SU-DHL-6 (cell line): ENCODE measurements at regions not wholly inside any gene's neighbourhood (a gene's known extent, or its start where the extent isn't known, plus 50 kb on each side); places are given as distances from the start of the nearest gene placed in this dataset.

Experiments
- EZH2phosphoT487 ChIP-seq: fragments of 200-600 bp; sonication (generic), shearing (Covaris generic); conservative IDR thresholded peaks from 2 replicates; pipeline ENCODE4 v1.6.1; 2018; ENCODE audit warnings: mild to moderate bottlenecking, antibody characterized with exemption, low read length, moderate library complexity, mixed read lengths
- TF ChIP-seq, protein P1 (sequence below): fragments of 200-600 bp; sonication (generic); IDR thresholded peaks from one replicate; pipeline ENCODE4 v1.5.1; 2017; ENCODE audit warnings: antibody characterized with exemption, mild to moderate bottlenecking, low read length, moderate library complexity; ENCODE audit not compliant: insufficient read depth, poor library complexity, severe bottlenecking

DNA sequence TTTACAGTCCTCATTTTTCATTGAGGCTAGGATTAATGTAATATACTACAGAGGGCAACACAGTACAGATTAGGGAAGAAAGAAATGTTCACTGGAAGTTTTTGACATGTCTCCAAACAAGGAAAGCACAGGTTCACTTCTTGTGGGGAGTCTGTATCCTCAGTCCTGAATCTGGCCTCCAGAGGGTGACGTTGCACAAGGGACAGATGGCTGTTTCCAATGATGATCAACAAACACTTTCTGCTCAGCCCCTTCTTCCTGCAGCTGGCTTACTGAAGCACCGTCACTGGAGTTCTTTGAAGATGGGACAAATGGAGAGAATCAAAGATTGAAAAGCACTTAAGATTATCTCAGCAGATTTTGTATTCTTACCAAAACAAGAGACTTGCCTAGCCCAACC lies 123.3 kb upstream of the OR4E1 start:
- TF ChIP-seq, protein P1, sequence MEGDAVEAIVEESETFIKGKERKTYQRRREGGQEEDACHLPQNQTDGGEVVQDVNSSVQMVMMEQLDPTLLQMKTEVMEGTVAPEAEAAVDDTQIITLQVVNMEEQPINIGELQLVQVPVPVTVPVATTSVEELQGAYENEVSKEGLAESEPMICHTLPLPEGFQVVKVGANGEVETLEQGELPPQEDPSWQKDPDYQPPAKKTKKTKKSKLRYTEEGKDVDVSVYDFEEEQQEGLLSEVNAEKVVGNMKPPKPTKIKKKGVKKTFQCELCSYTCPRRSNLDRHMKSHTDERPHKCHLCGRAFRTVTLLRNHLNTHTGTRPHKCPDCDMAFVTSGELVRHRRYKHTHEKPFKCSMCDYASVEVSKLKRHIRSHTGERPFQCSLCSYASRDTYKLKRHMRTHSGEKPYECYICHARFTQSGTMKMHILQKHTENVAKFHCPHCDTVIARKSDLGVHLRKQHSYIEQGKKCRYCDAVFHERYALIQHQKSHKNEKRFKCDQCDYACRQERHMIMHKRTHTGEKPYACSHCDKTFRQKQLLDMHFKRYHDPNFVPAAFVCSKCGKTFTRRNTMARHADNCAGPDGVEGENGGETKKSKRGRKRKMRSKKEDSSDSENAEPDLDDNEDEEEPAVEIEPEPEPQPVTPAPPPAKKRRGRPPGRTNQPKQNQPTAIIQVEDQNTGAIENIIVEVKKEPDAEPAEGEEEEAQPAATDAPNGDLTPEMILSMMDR: no peak
- TF ChIP-seq EZH2phosphoT487: no peak
